ENCODE measurements at regions not wholly inside any gene's neighbourhood (a gene's known extent, or its start where the extent isn't known, plus 50 kb on each side); places are given as distances from the start of the nearest gene placed in this dataset.

- CTCF ChIA-PET = no interaction called here
These were observed 1507.5 kb downstream of the EFNA5 start for GRCh38 chr5:106163233-106163632.

More at GRCh38 chr5:106163233-106163632, 1507.5 kb downstream of the EFNA5 start:
- Histone ChIP-seq H4K20me1 (ENCODE audit: insufficient read depth) (no peaks in the 10 kb centered on the region), H3K79me2 (ENCODE audit: insufficient read depth) (no peaks in the 10 kb centered on the region), H3K9me2 (no peaks in the 10 kb centered on the region), H3K4me2 (no peak overlapping the region), H2AFZ (ENCODE audit: low read depth) (no peak overlapping the region), H3K27ac (ENCODE audit: low read depth in 2 of 2, low read length in 1 of 2) (no peak overlapping the region), H3K4me1 (ENCODE audit: control insufficient read depth in 1 of 2, insufficient read depth in 2 of 2, low read depth in 1 of 2, low read length in 1 of 2) (peaks cover 0 to 3% of the 10 kb centered on the region in 2 experiments; a peak in 2 of 4 replicates), H3K9me3 (no peaks in the 10 kb centered on the region), H3K36me3 (replicated peaks in 1 of 2; ENCODE audit: control insufficient read depth in 1 of 2, insufficient read depth in 2 of 2, low read length in 1 of 2) (no peaks in the 10 kb centered on the region), H3F3A (replicated peaks; ENCODE audit: insufficient read depth) (no peaks in the 10 kb centered on the region), H3K4me3 (ENCODE audit: low read depth in 2 of 2, low read length in 1 of 2) (no peak overlapping the region), H3K27me3 (ENCODE audit: insufficient read depth) (no peaks in the 10 kb centered on the region), H3K9ac (no peak overlapping the region)
- DNase-seq = no peak
- TF ChIP-seq NRF1 (IDR thresholded peaks at IDR 0.05; ENCODE audit: low read depth, low read length) (no peak), TAF1 (IDR thresholded peaks at IDR 0.05; ENCODE audit: borderline replicate concordance, low read depth, low read length) (no peak), IRF3 (IDR thresholded peaks at IDR 0.05; ENCODE audit: low read depth, low read length) (no peak), EP300 (IDR thresholded peaks at IDR 0.05; ENCODE audit: borderline replicate concordance in 1 of 2, low read depth in 1 of 2, low read length in 1 of 2) (no peak), MEF2A (IDR thresholded peaks at IDR 0.05; ENCODE audit: borderline replicate concordance, low read depth) (no peak), REST (IDR thresholded peaks at IDR 0.05; ENCODE audit: low read depth, low read length) (no peak), MXI1 (IDR thresholded peaks at IDR 0.05; ENCODE audit: low read depth, low read length) (no peak), RXRA (IDR thresholded peaks at IDR 0.05; ENCODE audit: borderline replicate concordance, low read depth) (no peak), ELF1 (IDR thresholded peaks at IDR 0.05) (no peak), EZH2phosphoT487 (IDR thresholded peaks at IDR 0.05; ENCODE audit: borderline replicate concordance, low read depth) (no peak), CHD2 (IDR thresholded peaks at IDR 0.05; ENCODE audit: low read length, partially characterized antibody) (no peak), FOSL2 (IDR thresholded peaks at IDR 0.05; ENCODE audit: borderline replicate concordance, low read depth) (no peak)
- WGBS (ENCODE audit: low lambda C conversion rate) = 95% methylated on average over 11 of the region's 12 CpGs
- POLR2A ChIA-PET = no interaction called here
